ENCODE measurements at regions not wholly inside any gene's neighbourhood (a gene's known extent, or its start where the extent isn't known, plus 50 kb on each side); places are given as distances from the start of the nearest gene placed in this dataset.
"Not testable (repeated sequence)": the region's sequence is repeated elsewhere in the genome, so short reads cannot be mapped to it uniquely, and the experiment has no call there.

- DNase-seq (ENCODE audit: low read depth, low spot score): no peak
Observed at GRCh38 chr12:28059668-28060067, 87.1 kb upstream of the PTHLH start.

- DNase-seq (ENCODE audit: low read depth, low spot score): no peak
Observed at GRCh38 chr12:28060871-28061270, 88.3 kb upstream of the PTHLH start.

GRCh38 chr12:28063355-28063880 lies 90.9 kb upstream of the PTHLH start:
- no peak for DNase-seq (ENCODE audit: low read depth, low spot score)

- no peak for DNase-seq (ENCODE audit: low read depth, low spot score)
Observed at GRCh38 chr12:28065374-28065773, 92.8 kb upstream of the PTHLH start.

GRCh38 chr12:28065889-28066630 lies 93.5 kb upstream of the PTHLH start:
- DNase-seq (ENCODE audit: low read depth, low spot score): peak; percentile 34

- no peak for DNase-seq (ENCODE audit: low read depth, low spot score)
Observed at GRCh38 chr12:28066879-28067278, 94.3 kb upstream of the PTHLH start.

GRCh38 chr12:28068467-28068866 lies 95.9 kb upstream of the PTHLH start:
- DNase-seq (ENCODE audit: low read depth, low spot score): no peak

GRCh38 chr12:28079539-28079938 lies 107.0 kb upstream of the PTHLH start:
- DNase-seq (ENCODE audit: low read depth, low spot score): no peak

- no peak for DNase-seq (ENCODE audit: low read depth, low spot score)
Observed at GRCh38 chr12:28082096-28082495, 108.2 kb upstream of the CCDC91 start.

- no peak for DNase-seq (ENCODE audit: low read depth, low spot score)
Observed at GRCh38 chr12:28083840-28084678, 106.2 kb upstream of the CCDC91 start.

GRCh38 chr12:28086521-28087155 lies 103.6 kb upstream of the CCDC91 start:
- DNase-seq (ENCODE audit: low read depth, low spot score): no peak

- DNase-seq (ENCODE audit: low read depth, low spot score): no peak
Observed at GRCh38 chr12:28088566-28089272, 101.5 kb upstream of the CCDC91 start.

- no peak for DNase-seq (ENCODE audit: low read depth, low spot score)
Observed at GRCh38 chr12:28089338-28089737, 100.9 kb upstream of the CCDC91 start.

GRCh38 chr12:28090835-28091234 lies 99.4 kb upstream of the CCDC91 start:
- DNase-seq (ENCODE audit: low read depth, low spot score): no peak

- DNase-seq (ENCODE audit: low read depth, low spot score): no peak
Observed at GRCh38 chr12:28092396-28092795, 97.9 kb upstream of the CCDC91 start.

GRCh38 chr12:28096649-28097048 lies 93.6 kb upstream of the CCDC91 start:
- no peak for DNase-seq (ENCODE audit: low read depth, low spot score)

GRCh38 chr12:28097221-28097620 lies 93.0 kb upstream of the CCDC91 start:
- DNase-seq (ENCODE audit: low read depth, low spot score): no peak

- DNase-seq (ENCODE audit: low read depth, low spot score): not testable (repeated sequence)
Observed at GRCh38 chr12:28099245-28099644, 91.0 kb upstream of the CCDC91 start.

- DNase-seq (ENCODE audit: low read depth, low spot score): no peak
Observed at GRCh38 chr12:28099871-28100270, 90.4 kb upstream of the CCDC91 start.

- no peak for DNase-seq (ENCODE audit: low read depth, low spot score)
Observed at GRCh38 chr12:28100717-28101116, 89.5 kb upstream of the CCDC91 start.

GRCh38 chr12:28104316-28104715 lies 85.9 kb upstream of the CCDC91 start:
- peak; percentile 45 for DNase-seq (ENCODE audit: low read depth, low spot score)
